Coronary artery (tissue), 2 donors: ENCODE measurements at regions not wholly inside any gene's neighbourhood (a gene's known extent, or its start where the extent isn't known, plus 50 kb on each side); places are given as distances from the start of the nearest gene placed in this dataset.

Source experiments
- DNase-seq: peaks from one replicate; pipeline ENCODE4 v3.0.0-alpha.2; 2017; ENCODE audit warnings: low spot score
- H3K27ac ChIP-seq, 2 donors: fragments of 200-600 bp; sonication (generic); one replicate each; pipeline ENCODE4 v1.5.1; 2016 to 2019
- H3K4me3 ChIP-seq: fragments of 200-600 bp; sonication (generic); 2 replicates; pipeline ENCODE4 v1.5.1; 2016; ENCODE audit warnings: mild to moderate bottlenecking, moderate library complexity
- CTCF ChIP-seq: fragments of 200-600 bp; sonication (generic); IDR thresholded peaks from one replicate; pipeline ENCODE4 v1.5.1; 2019; ENCODE audit warnings: antibody characterized with exemption

- Histone ChIP-seq H3K4me3 (no peak overlapping the region), H3K27ac (no peak overlapping the region)
- no peak for DNase-seq
- no peak for TF ChIP-seq CTCF
Measured at GRCh38 chr16:75780669-75781068, 54.4 kb upstream of the CPHXL start.

GRCh38 chr16:75781683-75782343 is 55.5 kb upstream of the CPHXL start:
- Histone ChIP-seq H3K27ac (no peak overlapping the region), H3K4me3 (no peak overlapping the region)
- TF ChIP-seq CTCF, result no peak
- no peak for DNase-seq

- no peak for TF ChIP-seq CTCF
- Histone ChIP-seq H3K4me3 (no peak overlapping the region), H3K27ac (no peak overlapping the region)
- no peak for DNase-seq
Measured at GRCh38 chr16:75787440-75787839, 61.1 kb upstream of the CPHXL start.

GRCh38 chr16:75789237-75789636 is 62.9 kb upstream of the CPHXL start:
- no peak for DNase-seq
- Histone ChIP-seq H3K27ac (no peak overlapping the region), H3K4me3 (no peak overlapping the region)
- peak; percentile 72 for TF ChIP-seq CTCF

GRCh38 chr16:75792771-75793492 is 66.6 kb upstream of the CPHXL start:
- TF ChIP-seq CTCF, result no peak
- Histone ChIP-seq H3K27ac (no peak overlapping the region), H3K4me3 (no peak overlapping the region)
- DNase-seq, result no peak

- DNase-seq, result no peak
- H3K4me3 ChIP-seq, result no peak overlapping the region
- TF ChIP-seq CTCF, result no peak
- H3K27ac ChIP-seq, result no peak overlapping the region
Measured at GRCh38 chr16:75793641-75794040, 67.4 kb upstream of the CPHXL start.

- no peak for TF ChIP-seq CTCF
- DNase-seq, result no peak
- Histone ChIP-seq H3K27ac (no peak overlapping the region), H3K4me3 (no peak overlapping the region)
Measured at GRCh38 chr16:75794426-75794825, 68.1 kb upstream of the CPHXL start.
